Hematopoietic multipotent progenitor cell treated with erythropoietin and hydrocortisone succinate and interleukin-3 and kit ligand, for 6 days (in vitro differentiated cells): ENCODE measurements at regions not wholly inside any gene's neighbourhood (a gene's known extent, or its start where the extent isn't known, plus 50 kb on each side); places are given as distances from the start of the nearest gene placed in this dataset.

ENCODE experiments used
- DNase-seq: peaks from one replicate; pipeline ENCODE4 v3.0.0-alpha.2; 2015

DNA sequence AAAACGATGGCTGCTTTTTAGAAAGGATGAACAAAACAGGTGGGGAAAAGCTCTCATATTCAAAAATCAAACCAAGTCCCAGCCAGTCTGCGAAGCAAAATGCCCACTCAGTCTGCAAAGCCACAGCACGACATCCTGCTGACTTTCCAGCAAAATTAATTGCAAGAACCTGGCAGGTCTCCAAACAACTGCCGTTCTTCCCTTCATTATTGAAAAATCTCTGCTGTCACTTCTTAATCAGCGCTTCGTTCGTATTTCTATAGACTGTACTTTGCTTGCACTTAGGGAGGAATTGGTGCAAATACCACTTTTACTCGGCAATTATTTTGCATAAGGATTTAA, 222.4 kb downstream of the CBLN4 start:
- DNase-seq = no peak

DNA sequence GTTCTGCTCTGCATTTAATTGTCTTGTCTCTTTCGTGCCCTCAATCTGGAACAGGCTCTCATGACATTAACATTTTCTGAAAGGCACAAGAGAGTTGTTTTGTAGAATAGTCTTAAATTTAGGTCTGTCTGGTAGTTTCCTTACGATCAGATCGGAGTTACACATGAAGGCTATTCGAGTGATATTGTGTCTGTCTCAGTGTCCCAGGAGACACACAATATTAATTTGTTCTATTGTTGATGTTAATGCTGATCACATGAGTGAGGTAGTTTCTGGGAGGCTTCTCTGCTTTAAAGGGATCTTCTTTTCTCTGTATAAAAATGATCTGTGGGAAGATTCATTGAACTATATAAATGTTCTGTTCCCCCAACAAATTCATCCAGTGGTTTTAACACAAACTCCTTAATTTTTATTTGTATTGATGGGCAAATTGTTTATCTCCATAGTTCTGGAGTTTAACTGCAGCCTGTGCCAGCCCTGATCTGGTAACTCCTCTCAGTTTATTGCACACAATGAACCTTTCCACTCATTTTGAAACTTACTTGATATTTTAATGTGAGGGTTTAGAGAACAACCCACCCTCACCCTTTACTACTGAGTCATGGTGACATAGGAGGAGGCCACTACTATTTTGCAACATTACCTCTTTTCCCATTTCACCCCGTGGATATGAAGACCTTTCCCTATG, 223.0 kb downstream of the CBLN4 start:
- no peak for DNase-seq

DNA sequence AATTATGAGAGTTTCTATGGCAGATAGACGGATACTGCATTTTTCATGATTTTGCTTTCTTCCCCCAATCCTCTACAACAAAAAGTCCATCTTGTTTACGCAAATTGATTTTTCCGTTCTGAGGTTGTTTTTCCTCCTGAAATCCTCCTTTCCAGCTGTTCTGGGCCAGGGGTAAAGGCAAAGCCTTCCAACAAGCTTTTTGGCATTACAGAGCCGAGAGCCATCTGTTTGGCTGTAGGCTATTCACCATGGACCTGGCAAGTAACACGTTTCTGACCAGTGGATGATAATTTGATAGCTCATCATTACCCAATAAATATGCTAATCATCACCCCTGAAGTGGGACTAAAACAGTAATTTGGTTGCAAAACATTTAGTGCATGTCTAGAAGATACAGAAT, 226.5 kb downstream of the CBLN4 start:
- DNase-seq = no peak

DNA sequence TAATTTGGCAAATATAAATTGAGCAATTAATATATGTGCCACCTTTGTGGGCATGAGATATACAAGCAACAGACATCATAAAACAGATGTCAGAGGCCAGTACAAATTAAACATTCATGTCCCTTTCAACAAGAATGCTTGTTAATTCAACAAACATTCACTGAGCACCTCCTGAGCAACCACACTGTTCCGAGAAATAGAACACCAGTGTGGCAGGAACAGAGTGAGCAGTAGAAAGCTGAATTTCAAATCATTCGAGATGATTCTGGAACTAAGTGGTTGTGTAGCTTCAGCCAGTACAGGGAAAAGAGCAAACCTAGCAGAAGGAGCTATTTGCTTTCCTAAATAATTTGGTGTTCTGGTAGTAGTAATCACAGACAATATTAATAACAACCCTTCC, 227.7 kb downstream of the CBLN4 start:
- DNase-seq = no peak

DNA sequence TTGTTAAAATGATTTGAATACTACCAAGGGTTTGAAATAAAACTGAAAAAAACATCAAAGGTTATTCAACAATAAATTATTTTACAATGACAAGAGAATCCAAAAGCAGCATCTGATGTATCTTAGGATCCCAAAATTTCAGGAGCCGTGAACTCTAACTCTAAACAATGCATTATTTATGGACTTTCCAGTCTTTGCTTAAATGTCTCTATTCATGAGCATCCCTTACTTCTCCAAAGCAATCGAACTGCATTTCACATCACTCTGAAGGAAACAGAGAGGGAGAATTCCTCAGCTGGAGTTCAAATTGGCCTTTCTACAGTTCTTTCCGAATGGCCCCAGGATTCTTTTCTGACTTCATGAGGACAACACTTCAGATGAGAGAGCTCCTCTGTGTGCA, 229.1 kb downstream of the CBLN4 start:
- DNase-seq = no peak

DNA sequence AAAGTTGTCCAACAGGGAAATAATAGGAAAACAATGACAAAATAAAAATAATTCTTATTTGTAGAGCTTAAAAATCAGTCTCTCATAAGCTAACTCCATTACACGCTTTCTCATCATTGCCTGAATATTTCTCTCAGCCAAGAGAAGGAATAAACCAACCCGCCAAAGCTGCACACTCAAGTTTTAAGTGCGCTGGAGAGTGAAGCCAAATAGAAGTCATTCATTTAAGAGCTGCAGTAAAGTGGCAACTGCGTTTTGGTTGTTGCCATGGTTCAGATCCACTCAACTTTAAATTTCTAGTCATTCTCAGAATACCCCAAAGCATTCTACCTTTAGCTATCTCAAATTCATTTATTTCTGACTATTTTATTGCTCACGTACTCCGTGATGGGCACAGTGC, 230.7 kb downstream of the CBLN4 start:
- DNase-seq = no peak

DNA sequence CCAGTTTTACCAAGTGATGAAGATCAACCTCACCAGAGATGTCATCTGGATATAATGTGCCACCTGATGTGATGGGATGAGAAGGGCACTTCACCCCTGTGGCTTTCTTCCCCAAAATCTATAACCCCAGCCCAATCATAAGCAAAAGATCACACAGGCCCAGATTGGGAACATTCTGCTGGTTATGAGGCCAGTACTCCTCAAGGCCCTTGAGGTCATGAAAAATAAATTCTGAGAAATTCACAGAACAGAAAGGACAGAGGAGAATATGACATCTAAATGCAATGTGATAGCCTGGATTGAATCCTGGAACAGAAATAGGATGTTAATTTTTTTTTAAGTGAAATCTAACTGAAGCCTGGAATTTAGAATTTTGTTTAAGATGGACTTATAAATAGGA, 243.5 kb downstream of the CBLN4 start:
- no peak for DNase-seq

DNA sequence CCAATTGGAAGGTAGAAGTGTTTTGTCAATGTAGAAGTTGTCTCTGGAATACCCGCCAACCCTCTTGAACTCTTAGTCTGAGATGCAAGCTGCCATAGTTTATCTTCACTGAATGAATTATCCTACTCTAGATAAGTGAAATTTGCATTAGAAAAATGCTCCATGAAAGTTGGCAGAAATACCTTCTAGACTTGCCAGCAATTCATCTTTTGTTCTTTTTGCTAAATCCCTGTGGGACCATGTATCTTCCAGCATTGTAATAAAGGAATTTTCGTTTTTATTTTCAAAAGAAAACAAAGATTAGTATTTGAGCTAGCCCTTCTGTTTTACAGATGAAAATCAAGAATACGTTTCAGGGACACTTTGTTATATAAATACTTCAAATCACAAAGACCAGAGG, 244.2 kb downstream of the CBLN4 start:
- DNase-seq = no peak

DNA sequence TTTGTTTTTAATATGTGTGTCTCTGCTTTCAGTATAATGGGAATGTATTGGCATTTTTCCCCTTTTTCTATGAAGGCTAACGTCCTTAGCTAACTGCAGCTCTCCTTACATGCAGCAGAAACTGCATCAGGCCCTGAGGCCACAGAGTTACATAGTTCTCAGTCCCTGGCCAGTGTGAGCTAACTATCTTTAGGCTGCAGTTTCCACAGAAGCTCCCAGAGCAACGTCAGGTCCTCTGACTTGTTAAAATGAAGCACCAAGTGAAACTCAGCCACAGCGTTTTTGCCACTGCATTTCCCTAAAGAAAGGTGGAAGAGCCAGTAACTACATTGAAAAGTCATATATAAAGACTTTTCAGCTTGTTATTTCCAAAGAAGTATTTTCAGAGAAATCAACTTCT, 244.7 kb downstream of the CBLN4 start:
- DNase-seq = no peak

DNA sequence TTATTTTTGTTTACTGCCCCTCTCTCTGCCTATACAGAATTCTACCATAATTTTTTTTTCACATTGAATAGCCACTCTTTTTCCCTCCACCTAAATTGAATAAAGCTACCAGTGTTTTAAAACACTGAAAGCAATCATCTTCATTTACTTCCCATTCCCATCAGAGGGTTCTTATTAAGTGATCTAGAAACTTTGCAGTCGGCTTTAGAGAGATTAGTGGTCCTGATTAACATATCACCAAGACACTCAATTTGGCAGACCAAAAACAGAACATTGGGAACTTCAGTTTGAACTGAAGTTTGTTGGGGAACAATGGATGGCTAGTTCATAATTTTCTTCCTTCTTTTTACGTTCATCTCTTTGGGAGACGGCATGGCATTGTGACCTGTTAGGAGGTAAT, 249.5 kb downstream of the CBLN4 start:
- DNase-seq = no peak

DNA sequence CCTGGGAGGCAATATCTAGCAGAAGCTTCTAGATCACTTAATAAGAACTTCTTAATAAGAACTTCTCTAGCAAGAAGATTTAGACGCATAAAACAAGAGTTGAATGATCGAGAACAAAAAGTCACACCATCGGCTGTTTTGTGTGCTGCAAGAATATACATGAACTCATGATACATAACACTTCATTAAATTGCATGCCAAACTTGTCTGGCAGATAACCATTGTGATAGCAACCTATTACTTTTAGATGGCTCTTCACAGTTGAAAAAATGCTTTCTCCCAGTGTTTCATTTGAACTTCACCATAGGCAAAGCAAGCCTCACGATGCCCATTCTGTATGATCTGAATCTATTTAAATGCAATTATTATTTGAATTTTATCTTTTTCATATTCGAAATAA, 249.9 kb downstream of the CBLN4 start:
- no peak for DNase-seq

DNA sequence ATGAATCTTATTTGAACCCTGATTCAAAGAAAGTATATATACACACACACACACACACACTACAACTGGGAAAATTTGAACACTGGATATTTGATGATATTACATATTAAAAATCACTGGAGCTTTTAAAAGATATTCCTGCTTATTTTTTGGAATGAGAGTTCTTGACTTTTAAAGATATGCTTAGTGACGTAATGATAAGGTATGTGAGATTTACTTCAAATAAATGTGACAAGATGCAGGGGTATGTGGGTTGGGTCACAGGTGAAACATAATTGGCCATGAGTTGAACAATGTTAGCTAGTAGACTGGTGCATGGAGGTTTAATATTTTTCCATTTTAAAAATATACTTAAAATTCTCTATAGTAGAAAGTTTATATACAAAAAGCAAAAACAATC, 258.6 kb downstream of the CBLN4 start:
- DNase-seq = no peak

DNA sequence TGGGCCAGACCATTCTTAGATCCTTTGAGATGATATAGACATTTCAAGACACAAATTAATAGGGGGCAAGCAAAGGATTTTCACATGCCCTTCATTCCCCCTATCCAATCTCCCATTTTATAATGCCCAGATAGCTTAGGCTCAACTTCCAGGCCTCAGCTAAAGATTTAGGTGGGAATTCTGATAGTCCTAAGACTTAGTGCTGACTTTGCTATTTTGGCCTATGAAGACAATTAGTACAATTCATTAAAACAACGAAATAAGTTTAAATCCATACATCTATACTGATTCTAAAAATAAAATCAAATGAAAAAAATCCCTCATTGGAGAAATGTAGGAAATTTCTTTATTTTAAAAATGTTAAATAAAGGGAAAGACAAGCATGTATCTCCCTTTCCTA, 259.5 kb downstream of the CBLN4 start:
- no peak for DNase-seq

DNA sequence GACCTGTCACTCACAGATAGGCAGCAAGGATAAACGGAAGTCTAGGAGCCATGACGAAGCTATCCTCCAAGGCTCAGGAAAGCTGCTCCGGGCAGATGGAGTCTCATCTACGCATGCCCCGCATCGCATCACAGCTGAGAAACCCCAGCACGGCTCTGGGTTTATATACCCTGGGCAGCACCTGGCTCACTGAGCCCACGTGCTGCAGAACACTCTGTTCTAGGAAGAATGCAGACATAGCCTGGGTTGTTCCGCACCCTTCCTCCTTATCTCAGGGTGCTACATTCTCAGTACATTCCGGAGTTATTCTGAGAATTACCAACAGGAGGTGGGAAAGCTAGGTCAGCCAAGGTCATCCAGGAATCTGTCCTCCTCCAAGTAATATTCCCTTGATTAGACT, 260.4 kb downstream of the CBLN4 start:
- DNase-seq = no peak

DNA sequence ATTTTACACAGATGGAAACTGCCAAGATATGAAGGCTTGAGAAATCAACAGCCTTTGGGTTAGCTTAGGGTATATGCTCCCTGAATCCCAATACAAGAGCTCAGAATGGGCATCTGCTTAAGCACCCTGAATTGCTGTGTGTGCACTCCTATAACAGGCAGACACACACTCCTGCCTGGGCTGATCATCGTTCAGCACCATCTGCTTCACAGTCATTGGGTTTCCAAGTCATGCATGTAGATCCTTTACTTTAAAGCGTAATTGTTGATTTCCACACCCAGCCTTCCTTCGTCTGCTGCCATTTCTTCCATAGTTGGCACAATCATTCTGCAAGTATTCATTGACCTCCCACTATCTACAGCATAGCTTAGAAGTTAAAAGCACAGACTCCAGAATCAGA, 263.5 kb downstream of the CBLN4 start:
- no peak for DNase-seq

DNA sequence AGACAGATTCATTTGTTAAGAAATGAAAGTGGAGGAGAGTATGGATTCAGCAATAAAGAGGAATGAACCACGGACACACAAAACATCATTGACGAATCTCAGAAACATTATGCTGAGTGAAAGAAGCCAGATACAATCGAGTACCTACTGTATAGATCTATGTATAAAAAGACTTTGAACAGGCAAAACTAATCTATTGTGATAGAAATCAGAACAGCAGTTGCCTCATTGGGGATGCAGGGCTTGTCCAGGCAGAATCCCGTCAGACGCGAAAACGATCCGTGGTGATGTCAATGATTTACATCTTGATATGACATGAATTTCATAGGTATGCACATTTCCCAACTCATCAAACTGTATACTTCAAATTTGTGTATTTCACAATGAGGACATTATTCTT, 265.2 kb downstream of the CBLN4 start:
- DNase-seq = no peak

DNA sequence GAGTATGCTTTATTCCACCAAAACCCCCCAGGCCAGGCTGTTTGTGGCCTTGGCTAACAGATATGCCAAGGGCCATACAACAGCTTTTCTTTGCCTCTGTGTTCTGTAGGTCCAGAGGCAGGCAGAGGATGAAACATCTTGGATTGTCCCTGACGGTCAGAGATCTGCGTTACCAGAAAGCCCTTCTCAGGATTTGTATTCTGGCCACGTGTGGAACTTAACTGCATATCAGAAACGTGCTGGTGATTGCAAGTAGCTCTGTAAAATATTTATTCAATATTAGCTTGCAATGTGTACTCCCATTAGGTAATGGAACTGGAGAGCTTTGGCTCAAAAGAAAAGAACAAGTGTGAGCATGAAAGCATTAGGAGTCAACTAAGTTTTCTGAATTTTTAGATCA, 275.0 kb downstream of the CBLN4 start:
- no peak for DNase-seq

DNA sequence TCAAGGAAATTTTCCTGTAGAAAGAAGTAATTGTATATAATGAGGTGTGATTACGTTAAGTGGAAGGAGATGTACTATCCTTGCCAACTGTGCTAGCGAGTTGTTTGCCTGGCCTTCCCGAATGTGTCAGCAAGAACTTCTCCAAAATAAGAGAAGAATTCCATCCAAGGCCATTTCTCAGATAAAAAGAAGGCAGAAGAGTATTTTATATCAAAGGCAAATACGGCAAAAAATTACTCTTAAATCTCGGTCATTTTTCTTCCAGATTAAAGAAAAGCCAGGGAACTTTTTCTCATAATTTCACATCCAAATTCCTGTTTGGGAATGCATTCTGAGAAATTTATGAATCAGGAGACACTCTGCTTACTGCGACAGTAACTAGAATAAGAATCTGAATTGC, 290.6 kb downstream of the CBLN4 start:
- DNase-seq = no peak

DNA sequence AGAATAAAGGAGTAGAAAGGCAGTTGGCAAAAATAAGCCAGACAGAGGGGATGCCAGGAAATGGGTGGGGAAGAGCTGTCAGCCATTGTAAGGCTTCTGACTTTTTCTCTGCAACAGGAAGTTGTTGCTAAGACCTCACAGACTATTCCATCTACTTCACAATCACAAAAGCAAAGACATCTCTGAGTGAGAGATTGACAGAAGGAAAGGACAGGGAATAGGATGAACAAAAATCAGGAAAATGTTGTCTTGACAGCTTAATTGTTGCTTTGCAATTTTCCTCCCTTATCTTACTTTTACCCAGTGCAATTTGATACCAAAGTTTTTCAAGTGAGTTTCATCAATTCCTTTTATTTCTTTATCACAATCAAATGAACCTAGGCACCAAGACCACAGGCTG, 291.2 kb downstream of the CBLN4 start:
- DNase-seq = no peak

DNA sequence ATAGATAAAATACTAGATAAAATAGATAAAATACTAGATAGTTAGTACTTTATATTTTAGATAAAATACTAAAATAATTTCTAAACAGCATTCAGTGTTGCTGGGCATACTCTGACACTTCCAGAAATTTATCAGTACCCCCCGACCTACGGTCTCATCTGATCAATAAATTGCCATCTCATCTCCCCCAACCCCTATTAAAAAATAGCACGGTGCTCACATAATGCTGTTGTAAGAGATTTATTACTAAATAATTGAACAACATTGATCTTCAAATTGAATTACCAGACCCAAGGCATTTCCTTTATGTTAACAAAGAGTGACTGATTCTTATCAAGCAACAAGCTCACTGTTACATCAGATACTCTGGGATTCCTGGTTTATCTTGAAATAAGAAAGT, 300.9 kb downstream of the CBLN4 start:
- no peak for DNase-seq

DNA sequence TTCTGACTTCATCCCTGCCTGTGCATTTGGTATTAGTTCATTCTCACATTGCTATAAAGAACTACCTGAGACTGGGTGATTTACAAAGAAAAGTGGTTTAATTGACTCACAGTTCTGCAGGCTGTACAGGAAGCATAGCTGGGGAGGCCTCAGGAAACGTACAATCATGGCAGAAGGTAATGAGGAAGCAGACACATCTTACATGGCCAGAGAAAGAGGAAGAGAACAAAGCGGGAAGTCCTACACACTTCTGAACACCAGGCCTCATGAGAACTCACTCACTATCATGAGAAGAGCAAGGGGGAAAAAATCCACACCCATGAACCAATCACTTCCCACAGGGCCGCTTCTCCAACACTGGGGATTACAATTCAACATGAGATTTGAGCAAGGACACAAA, 303.9 kb downstream of the CBLN4 start:
- no peak for DNase-seq

DNA sequence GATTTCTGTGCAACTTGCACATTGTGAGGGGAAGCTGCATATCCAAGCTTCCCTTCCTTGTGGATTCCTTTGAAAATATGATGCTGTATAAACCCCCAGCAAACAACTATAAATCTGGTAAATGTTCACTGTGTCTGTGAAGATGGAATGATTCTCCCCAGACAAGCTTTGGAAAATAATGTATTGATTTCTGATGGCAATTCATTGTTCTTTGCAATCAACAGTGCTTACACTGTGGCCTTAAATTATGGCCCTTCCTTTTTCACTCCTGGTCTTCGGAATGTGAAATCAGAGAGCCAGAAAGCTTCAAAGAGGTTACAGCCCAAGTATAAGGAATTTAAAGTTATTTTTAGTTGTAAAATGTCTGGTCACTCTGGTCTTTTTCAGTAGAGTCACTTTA, 308.8 kb downstream of the CBLN4 start:
- no peak for DNase-seq

DNA sequence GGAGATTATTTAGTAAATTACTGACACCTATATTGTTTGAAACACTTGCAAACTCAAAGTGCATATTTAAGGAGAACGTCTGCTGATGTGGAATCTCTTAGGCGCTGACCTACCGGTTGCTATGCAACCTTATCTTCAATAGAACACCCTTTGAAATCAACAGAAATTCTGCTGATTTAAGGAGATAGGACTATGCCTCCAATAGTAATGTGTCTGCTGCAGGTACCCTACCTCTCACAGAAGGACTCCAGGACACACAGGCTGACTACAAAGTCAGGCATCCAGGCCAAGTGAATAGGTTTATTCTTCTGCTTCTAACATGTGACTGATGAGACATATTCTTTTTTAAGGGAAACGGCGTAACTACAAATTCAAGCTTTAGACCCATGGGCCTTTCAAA, 311.7 kb downstream of the CBLN4 start:
- no peak for DNase-seq

DNA sequence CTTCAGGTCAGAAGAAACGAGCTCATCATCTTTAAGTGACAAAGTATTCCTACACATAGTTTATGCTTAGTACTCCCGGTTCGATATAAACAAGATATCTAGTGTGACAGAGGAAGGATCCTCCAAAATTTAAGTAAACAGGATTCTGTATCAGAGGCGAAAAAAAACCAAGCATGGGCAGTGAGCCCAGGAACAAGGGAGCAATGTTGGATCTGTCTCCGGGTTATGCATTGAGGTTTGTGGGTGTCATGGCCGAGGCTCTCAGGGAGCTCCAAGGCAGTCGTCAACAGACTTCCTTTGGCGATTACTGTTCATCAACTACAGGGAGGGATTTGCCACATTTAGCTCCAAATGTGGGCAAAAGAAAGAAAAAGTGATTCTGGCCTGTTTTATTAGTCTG, 319.5 kb downstream of the CBLN4 start:
- no peak for DNase-seq

DNA sequence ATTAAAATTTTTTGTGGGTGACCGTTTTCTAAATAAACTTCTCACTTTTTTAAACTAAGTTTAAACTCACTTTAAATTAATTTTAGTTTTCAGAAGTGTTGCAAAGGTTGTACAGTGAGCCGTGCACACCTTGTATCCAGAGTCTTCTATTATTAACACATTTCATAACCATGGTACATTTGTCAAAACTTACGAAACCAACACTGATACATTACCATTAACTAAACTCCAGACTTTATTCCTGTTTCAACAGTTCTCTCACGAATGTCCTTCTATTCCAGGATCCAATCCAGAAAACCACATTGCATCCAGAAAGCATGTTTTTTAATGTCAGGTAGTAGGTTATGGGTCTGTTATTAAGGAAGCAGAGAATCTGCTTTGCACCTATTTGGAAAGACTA, 319.9 kb downstream of the CBLN4 start:
- no peak for DNase-seq

DNA sequence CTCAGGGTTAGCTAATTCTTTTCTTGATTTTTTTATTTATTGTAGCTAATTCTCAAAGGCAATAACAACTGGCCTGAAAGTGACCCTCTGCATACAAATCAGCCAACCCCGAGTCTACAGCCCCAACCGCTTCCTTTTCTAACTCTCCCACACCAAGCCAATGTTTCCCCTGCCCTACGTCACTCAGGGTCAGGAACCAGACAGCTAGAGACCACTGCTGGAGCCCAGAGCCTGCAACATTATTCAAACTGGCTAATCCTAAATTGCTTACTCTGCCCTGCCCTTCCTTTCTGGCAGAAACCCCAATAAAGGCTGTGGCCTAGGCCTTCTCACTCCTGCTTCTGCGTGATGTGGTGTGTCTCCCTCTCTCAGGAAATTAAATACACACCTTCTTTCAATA, 320.7 kb downstream of the CBLN4 start:
- DNase-seq = no peak
